Hematopoietic multipotent progenitor cell treated with erythropoietin and hydrocortisone succinate and interleukin-3 and kit ligand, for 6 days (in vitro differentiated cells): ENCODE measurements at regions not wholly inside any gene's neighbourhood (a gene's known extent, or its start where the extent isn't known, plus 50 kb on each side); places are given as distances from the start of the nearest gene placed in this dataset.
"Not testable (repeated sequence)": the region's sequence is repeated elsewhere in the genome, so short reads cannot be mapped to it uniquely, and the experiment has no call there.

Source experiments
- DNase-seq: peaks from one replicate; pipeline ENCODE4 v3.0.0-alpha.2; 2015

GRCh38 chr9:84512493-84512892 is 157.0 kb upstream of the NTRK2 start:
- DNase-seq: no peak

- DNase-seq: no peak
Observed at GRCh38 chr9:84513473-84513872, 156.1 kb upstream of the NTRK2 start.

- no peak for DNase-seq
Observed at GRCh38 chr9:84513979-84514378, 155.6 kb upstream of the NTRK2 start.

- no peak for DNase-seq
Observed at GRCh38 chr9:84514421-84514820, 155.1 kb upstream of the NTRK2 start.

DNA sequence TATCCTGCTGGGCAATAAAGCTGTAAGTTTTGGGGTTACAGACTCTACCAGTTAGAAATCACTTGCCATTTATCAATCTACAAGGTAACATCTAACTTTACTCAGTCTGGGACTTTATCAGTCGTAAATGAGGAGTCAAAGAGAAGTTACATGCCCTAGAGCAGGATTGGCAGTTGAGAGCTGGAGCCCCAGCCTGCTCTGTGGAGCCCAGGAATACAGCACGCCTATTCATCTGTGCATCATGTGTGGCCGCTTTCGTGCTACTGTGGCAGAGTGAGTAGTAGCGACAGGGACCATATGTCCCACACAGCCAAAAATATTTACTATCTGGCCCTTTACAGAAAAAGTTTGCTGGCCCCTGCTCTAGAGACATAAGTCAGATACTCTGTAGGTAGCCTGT is 152.5 kb upstream of the NTRK2 start:
- no peak for DNase-seq

DNA sequence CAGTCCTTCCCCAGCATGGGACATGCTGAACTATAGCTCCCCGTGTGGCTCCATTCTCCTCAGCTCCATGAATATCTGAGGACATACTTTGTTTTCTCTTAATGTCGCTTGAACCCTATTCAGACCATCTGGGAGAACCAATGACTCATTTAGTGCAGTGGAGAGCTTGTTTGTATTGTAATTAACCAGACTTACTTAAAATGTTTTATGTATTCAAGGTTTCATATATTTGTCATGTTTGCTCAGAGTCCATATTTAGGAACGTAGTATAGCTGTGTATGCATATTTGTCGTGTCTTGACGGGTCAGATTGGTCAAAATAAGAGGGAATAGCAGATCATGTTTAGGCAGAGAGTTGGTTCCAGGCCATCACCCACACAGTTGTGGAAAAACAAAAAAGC is 150.1 kb upstream of the NTRK2 start:
- no peak for DNase-seq

DNA sequence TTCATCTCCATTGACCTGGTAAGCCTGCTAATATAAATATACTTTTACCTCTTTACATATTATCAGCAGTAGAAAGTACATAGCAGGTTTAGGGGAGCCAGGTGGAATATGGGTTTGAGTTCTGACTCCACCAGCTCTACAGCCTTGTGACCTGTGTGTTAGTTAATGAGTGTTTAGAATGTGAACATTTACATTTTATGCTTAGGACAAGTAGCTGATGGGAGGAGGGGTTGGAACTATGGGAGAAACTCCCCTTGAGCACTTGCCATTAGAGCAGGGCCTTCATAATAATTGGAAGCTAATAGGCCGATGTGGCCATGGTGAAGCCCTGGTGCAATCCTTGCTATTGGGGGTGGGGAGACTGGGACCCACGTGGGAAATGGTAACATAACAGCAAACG is 148.3 kb upstream of the NTRK2 start:
- DNase-seq: no peak

GRCh38 chr9:84526211-84526610 is 143.3 kb upstream of the NTRK2 start:
- not testable (repeated sequence) for DNase-seq

- DNase-seq: not testable (repeated sequence)
Observed at GRCh38 chr9:84527060-84527720, 142.3 kb upstream of the NTRK2 start.

DNA sequence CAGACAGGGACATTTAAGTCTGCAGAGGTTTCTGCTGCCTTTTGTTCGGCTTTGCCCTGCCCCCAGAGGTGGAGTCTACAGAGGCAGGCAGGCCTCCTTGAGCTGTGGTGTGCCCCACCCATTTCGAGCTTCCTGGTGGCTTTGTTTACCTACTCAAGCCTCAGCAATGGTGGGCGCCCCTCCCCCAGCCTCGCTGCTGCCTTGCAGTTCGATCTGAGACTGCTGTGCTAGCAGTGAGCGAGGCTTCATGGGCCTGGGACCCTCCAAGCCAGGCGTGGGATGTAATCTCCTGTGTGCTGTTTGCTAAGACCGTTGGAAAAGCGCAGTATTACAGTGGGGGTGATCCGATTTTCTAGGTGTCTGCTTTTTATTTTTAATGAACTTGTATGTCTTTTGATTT is 133.6 kb upstream of the NTRK2 start:
- not testable (repeated sequence) for DNase-seq

- no peak for DNase-seq
Observed at GRCh38 chr9:84538879-84539278, 130.7 kb upstream of the NTRK2 start.

DNA sequence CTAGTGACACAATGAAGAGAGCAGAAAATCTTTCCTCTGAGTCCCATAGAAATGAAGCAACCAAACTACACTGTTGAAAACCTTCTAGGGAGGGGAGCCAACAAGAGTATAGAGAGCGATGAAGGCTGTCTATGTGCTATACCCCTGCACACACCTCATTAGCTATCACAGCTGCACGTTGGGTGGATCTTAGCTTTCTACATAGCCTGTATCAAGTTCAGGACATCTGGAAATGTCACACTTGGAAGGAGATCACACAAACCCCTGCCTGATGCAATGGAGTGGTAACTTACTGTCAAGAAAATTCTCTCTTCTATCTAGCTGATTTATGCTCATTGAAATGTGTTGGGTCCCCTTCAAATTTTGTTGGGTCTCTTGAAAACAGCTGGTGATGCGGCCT is 127.0 kb upstream of the NTRK2 start:
- no peak for DNase-seq

- DNase-seq: no peak
Observed at GRCh38 chr9:84554069-84554664, 115.4 kb upstream of the NTRK2 start.

- no peak for DNase-seq
Observed at GRCh38 chr9:84556556-84556955, 113.0 kb upstream of the NTRK2 start.

DNA sequence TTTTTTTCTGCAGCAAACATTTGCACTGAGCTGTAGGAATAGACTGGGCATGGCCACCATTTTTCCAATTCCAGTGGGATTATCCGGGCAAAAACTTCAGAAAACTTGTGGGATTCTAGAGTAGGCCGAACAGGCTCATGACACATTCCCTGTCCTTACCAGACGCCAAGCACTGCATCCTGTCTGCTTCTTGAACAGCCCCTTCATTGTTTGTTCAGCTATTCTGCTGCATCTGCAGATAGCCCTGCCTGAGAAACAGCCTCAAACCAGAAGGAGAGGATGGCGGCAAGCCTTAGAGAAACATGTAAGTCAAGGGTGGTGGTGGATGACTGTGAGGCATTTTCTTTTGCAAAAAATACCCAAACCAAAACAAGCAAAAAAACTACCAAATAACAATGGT is 111.8 kb upstream of the NTRK2 start:
- no peak for DNase-seq

DNA sequence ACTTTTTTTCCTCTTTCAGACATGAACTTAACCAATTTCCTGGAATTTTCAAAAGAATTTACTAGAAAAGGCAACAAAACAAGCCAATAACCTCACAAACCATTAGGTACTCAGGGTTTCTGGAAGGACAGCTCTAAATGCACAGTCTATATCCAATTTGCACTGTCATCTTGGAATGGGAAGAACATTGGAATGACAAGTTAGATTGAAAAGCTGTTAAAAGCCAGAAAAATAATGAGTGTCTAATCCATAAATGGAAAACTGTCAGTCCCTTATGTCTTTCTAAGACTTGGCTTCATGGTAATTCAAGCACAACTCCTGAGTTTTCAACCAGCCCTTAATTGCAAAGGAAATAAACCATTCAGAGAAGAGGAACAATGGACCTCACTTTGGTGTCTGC is 105.8 kb upstream of the NTRK2 start:
- no peak for DNase-seq

GRCh38 chr9:84567805-84568204 is 101.7 kb upstream of the NTRK2 start:
- DNase-seq: no peak

- peak; percentile 4 for DNase-seq
Observed at GRCh38 chr9:84570482-84571154, 98.9 kb upstream of the NTRK2 start.

DNA sequence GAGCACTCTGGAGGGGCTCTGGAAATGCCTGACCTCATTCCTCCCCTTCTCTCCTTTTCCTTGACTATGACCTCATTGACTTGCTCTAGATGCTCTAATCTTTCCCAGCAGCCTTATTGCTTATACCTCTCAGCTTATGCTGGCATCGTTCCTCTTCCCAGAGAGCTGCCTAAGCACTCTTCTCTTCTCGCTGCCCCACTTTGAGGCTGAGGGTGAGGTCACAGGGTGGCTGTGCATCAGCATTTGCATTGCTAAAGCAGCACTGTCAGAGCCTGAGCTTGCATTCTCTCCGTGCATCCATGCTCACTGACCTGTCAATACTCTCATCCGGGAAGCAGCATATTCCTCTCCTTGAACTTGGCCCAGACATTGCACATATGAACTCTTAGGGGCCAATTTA is 96.4 kb upstream of the NTRK2 start:
- DNase-seq: no peak

DNA sequence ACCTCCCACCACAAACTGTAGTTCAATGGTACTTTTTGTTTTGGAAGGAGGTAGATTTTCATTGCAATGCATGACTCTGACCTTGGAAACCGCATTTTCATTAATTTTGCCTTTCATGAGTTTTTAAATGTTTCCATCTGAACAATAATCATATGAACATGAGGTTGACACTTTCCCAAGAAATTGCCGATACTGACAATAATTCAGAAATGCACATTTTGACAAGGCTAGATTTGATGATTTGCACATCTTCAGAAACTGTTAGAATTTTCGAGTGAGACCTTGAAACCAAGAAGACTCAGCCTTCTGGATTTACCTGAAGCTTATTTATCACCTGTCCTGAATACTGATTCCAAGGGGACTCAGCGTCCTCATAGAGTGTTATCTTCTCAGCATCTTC is 93.8 kb upstream of the NTRK2 start:
- DNase-seq: no peak

- DNase-seq: no peak
Observed at GRCh38 chr9:84583866-84584265, 85.7 kb upstream of the NTRK2 start.

GRCh38 chr9:84586662-84587061 is 82.9 kb upstream of the NTRK2 start:
- no peak for DNase-seq

GRCh38 chr9:84587153-84587552 is 82.4 kb upstream of the NTRK2 start:
- no peak for DNase-seq

- no peak for DNase-seq
Observed at GRCh38 chr9:84589542-84589941, 80.0 kb upstream of the NTRK2 start.

DNA sequence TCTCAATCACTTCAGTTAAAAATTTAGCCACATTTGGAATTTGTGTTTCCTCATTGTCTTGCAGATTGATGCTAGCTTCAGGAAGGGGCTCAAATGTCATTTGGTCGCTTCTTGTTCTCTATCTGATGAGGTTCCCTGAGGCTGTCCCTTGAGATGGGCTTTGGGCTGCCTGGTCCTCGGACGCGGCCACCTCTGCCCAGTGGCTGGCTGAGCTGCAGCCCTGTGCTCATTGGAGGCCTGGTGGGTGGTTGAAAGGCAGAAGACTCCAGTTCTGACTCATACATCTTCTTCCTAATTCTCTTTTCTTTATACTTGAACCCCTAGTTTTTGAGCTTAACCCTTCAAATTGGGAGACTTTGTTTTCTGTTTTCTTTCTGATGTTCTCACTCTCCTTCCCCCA is 78.8 kb upstream of the NTRK2 start:
- no peak for DNase-seq
